ENCODE measurements at regions not wholly inside any gene's neighbourhood (a gene's known extent, or its start where the extent isn't known, plus 50 kb on each side); places are given as distances from the start of the nearest gene placed in this dataset.

DNA sequence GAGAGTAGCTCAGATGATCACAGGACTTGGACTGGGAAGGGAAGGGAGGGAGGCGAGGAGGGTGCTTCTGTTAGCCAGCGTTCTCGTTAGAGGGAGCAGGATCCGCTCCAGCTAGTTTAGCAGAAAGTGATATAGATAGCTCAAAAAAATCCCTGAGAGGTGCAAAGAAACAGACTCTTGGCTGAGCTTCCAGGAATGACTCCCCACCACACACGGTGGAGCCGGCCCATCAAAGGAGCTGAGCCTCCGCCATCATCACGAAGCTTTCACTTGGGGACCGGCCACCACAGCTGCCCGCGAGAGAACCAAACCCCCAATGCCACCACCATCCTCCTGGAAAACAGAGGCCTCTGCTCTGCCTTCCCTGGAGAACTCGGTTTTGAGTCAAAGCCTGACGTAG is 124.6 kb upstream of the BCL2L14 start:
- no peak for DNase-seq
- Mint-ChIP-seq H3K36me3 (ENCODE audit: insufficient read depth) (peaks cover 3% of the 10 kb centered on the region), H3K9me3 (no peaks in the 10 kb centered on the region), H3K27ac (no peak overlapping the region), H3K4me1 (ENCODE audit: low read depth in 2 of 2) (peaks cover 1 to 3% of the 10 kb centered on the region in 2 donors), H3K4me3 (no peak overlapping the region), H3K27me3 (peaks cover 11 to 19% of the 10 kb centered on the region in 2 donors)
- no peak for ATAC-seq (replicated peaks)

DNA sequence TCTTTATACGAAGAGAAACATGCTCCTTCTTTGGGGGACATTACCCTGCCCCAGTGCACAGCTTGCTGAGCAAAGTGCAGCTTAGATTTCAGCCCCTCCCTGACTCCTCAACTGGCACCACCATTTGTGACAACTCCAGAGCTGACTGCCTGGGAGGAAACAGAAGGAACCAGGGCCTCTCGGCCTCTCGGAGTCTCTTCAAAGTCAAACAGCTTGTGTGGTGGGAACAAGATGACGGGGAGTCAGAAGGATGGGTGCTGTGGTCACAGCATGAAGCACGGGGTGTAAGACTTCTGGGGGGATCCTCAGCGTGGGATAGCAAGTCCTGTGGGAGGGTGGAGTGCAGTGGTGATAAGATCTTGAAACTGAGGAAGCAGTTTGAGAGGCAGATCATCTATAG is 123.5 kb upstream of the BCL2L14 start:
- no peaks in the 10 kb centered on the region for H3K9me3 Mint-ChIP-seq
- H3K4me1 Mint-ChIP-seq (ENCODE audit: low read depth in 2 of 2) = peaks cover 1 to 3% of the 10 kb centered on the region in 2 donors
- H3K36me3 Mint-ChIP-seq (ENCODE audit: insufficient read depth) = peaks cover 3% of the 10 kb centered on the region
- peaks cover 11 to 19% of the 10 kb centered on the region in 2 donors for H3K27me3 Mint-ChIP-seq
- ATAC-seq (replicated peaks) (no peak), DNase-seq (no peak)
- no peak overlapping the region for H3K4me3 Mint-ChIP-seq
- H3K27ac Mint-ChIP-seq = peak overlapping the region in 1 of 2 donors; percentile 15

DNA sequence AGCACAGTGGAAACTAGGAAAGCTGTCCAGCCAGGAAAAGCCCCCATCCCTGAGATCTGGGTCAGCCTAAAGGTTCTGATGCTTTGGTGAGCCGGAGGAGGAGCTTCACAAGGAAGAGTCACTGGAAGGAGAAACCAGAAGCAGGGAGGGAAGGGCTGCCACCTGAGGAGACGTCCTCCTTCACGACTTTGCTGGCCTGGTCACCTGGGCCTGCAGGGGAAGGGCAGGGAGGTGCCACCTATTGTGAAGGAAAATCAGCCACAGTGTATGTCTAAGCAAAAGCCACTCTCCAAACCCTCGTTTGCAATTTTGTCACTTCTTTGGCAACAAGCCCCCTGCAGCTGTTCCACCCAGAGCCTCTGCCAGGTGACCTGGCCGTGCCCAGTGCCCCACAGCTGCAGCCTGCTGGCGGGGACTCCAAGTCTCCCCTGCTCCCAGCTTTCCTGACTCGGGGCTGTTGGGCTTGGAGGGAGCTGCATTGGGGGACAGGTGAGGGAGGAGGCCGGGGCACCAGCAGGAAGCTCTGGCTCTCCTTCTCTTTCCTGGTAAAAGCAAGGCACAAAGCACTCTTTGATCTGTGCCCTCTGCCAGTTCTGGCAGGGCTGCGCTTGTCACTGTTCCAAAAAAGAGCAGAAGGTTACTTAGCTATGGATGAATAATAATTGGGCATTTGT is 120.9 kb upstream of the BCL2L14 start:
- ATAC-seq (replicated peaks) = no peak

DNA sequence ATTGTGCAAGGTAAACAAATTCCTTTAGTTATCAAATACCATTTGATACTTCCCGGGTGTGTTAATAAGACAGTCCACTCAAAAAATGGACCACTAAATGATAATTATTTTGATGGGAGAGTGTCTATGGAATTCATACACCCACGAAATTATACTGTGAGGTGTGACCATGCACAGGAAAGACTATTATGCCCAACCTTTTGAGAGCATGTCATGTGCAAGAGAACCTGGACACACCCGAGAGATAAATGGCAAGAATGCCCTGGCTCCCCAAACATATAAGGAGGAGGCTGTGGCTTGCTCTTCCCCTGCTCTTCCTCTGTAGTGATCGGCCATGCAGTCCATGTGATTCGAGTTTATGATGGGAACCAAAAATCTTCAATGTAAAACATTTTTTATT is 119.5 kb upstream of the BCL2L14 start:
- Mint-ChIP-seq H3K4me3 (no peak overlapping the region), H3K27ac (no peak overlapping the region), H3K36me3 (ENCODE audit: insufficient read depth) (no peaks in the 10 kb centered on the region), H3K4me1 (ENCODE audit: low read depth in 2 of 2) (peaks cover 0 to 8% of the 10 kb centered on the region in 2 donors), H3K27me3 (peaks cover under 1 to 20% of the 10 kb centered on the region in 2 donors), H3K9me3 (no peaks in the 10 kb centered on the region)
- DNase-seq = no peak
- ATAC-seq (replicated peaks) = no peak

More for the DNA sequence above, 120.9 kb upstream of the BCL2L14 start:
- Mint-ChIP-seq H3K27ac (peak overlapping the region in 1 of 2 donors; percentile 16), H3K36me3 (ENCODE audit: insufficient read depth) (peaks cover 3% of the 10 kb centered on the region), H3K4me1 (ENCODE audit: low read depth in 2 of 2) (peaks cover 0 to 9% of the 10 kb centered on the region in 2 donors), H3K9me3 (no peaks in the 10 kb centered on the region), H3K4me3 (no peak overlapping the region), H3K27me3 (peaks cover 11 to 12% of the 10 kb centered on the region in 2 donors)
- no peak for DNase-seq

DNA sequence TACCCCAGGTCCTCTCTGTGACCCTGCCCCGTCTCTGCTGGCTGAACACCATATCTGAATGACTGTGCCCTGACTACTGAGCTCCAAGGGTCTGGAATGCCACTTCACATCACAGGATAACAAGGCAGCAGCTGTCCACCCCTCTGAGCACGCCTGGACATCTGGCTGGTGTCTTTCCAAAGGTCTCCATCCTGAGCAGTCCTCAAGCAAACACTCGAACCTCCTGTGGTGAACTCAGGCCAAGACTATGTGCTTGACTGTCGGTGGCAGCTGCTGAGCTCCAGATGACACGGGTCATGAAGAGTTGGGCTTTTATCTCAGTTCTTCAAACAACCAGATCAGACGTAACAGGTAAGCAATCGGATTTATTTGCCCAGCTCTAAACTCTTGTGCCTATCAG is 117.2 kb upstream of the BCL2L14 start:
- Mint-ChIP-seq H3K27ac (no peak overlapping the region), H3K4me1 (ENCODE audit: low read depth in 2 of 2) (peaks cover 6 to 10% of the 10 kb centered on the region in 2 donors), H3K4me3 (no peak overlapping the region)

DNA sequence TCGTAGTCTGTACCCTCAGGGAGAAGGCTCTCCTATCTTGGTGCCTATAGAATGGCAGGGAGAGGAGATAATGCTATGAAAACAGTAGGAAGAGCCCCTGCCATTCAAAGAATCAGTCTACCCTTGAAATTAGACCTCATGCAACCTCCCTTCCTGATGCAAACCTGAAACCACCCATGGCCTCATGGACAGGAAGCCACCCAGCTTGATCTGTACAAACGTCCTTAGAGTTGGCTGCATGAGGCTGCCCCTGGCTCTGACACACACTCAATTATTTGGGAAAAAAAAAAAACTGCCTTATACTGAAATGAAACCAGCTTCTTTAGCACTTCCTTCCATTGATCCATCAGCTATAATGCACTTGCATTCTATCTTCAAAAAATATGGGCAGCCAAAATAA is 116.6 kb upstream of the BCL2L14 start:
- Mint-ChIP-seq H3K27ac (no peak overlapping the region), H3K9me3 (no peaks in the 10 kb centered on the region), H3K36me3 (ENCODE audit: insufficient read depth) (no peaks in the 10 kb centered on the region), H3K4me1 (ENCODE audit: low read depth in 2 of 2) (peaks cover 13 to 17% of the 10 kb centered on the region in 2 donors), H3K27me3 (peaks cover 0 to 18% of the 10 kb centered on the region in 2 donors), H3K4me3 (no peak overlapping the region)
- no peak for DNase-seq
- no peak for ATAC-seq (replicated peaks)

More for the DNA sequence above, 117.2 kb upstream of the BCL2L14 start:
- ATAC-seq (replicated peaks) (no peak), DNase-seq (no peak)
- no peaks in the 10 kb centered on the region for H3K36me3 Mint-ChIP-seq (ENCODE audit: insufficient read depth)
- H3K9me3 Mint-ChIP-seq = no peaks in the 10 kb centered on the region
- H3K27me3 Mint-ChIP-seq = peaks cover 0 to 21% of the 10 kb centered on the region in 2 donors

DNA sequence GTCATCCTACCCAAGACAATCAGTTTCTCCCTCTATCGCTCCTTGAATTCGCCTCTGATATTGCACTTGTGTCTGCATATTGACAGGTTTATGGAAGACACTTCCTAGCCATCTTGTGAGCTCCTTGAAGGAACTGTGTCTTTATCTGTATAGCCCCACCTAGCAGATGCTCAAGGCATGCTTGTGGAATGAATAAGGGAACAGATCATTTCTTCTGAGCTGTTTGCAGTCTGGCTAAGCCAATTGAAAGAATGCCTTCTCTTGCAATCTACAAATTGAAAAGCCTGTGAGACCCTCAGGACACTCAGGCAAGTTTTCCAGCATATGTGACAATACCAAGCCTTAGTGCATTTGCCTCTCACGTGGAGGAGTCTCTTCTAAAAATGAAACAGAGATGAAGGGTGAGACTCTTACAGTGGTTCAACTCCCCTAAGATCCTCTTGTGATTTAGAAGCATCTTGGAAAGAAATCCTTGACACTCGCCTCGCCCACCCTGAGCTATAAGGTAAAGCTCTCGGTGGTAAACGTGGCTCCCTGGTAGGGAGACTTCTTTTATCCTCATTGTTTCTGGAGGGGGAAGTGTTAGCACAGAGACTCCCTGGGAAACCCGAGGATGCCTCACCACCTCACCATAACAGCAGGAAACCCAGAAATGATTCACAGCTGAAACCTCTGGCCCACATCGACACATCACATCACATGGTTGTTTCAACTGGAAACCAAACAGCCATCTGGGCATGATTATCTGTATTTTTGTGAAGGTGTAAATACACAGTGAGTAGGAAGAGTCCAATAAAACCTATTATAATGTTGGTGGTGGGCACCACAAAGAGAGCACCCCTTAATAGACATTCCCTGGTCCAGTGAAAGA is 112.3 kb upstream of the BCL2L14 start:
- Mint-ChIP-seq H3K27me3 (peaks cover 0 to 14% of the 10 kb centered on the region in 2 donors), H3K4me3 (peak overlapping the region; percentile 9 to 32), H3K4me1 (ENCODE audit: low read depth in 2 of 2) (peaks cover 14 to 18% of the 10 kb centered on the region in 2 donors), H3K9me3 (no peaks in the 10 kb centered on the region), H3K36me3 (ENCODE audit: insufficient read depth) (peaks cover 3% of the 10 kb centered on the region), H3K27ac (peak overlapping the region in 1 of 2 donors; percentile 74)
- peak; percentile 77 for ATAC-seq (replicated peaks)
- no peak for DNase-seq

DNA sequence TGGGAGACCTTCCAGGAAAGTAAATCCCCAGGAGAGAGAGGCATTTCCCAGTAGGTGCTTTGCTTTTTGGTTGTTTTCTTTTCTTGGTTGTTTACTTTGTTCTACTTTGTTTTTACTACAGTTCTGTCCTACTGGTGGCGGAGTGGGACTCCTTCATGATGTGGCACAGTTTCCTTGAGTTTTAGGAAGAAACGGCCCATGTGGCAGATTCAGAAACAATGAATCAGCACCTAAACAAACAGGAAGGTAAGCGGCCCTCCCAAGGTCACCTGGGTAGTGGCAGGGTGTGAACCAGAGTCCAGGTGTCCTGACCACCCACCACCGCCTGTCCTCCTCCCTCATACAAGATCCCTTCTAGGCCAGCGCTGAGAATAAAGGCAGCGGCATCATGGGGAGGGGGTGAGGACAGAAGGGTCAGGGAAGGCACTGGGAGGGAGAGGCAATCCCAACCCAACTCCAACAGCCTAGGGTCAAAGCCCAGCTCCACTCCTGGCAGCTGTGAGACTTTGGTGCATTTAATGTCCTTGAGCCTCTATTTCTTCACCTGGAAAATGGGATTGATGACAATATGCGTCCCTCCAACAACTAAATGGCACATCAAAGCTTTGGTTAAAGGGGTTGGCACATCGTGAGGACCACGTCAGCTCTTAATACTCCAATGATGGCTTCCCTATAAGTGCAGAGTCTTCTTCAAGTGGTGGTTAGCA is 111.5 kb upstream of the BCL2L14 start:
- Mint-ChIP-seq H3K27me3 (peaks cover 0 to 14% of the 10 kb centered on the region in 2 donors), H3K27ac (peak overlapping the region in 1 of 2 donors; percentile 74), H3K4me1 (ENCODE audit: low read depth in 2 of 2) (peaks cover 13 to 14% of the 10 kb centered on the region in 2 donors), H3K36me3 (ENCODE audit: insufficient read depth) (peaks cover 3% of the 10 kb centered on the region), H3K9me3 (no peaks in the 10 kb centered on the region), H3K4me3 (no peak overlapping the region)
- ATAC-seq (replicated peaks) = no peak
- no peak for DNase-seq

DNA sequence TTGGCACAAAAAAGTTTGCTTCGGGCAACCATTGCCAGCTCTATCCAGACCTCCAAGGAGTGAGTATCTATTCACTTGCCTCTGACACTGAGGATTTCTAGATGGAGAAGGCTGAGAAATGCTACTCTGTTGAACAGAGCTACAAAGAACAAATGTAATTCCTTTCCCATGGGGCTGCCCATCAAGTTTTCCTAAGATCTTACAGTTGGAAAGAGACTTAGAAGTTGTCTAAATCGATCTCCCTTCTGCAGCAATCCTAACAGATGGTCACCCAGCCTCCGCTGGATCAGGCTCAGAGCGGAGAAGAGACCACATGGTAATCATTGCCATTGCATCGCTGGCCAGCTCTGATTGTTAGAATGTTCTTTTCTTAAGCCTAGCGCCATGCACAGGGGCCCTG is 110.1 kb upstream of the BCL2L14 start:
- DNase-seq (no peak), ATAC-seq (replicated peaks) (no peak)
- Mint-ChIP-seq H3K27ac (no peak overlapping the region), H3K4me1 (ENCODE audit: low read depth in 2 of 2) (peaks cover 10 to 14% of the 10 kb centered on the region in 2 donors), H3K4me3 (no peak overlapping the region), H3K36me3 (ENCODE audit: insufficient read depth) (peaks cover 3% of the 10 kb centered on the region), H3K9me3 (no peaks in the 10 kb centered on the region), H3K27me3 (peaks cover 0 to 12% of the 10 kb centered on the region in 2 donors)

DNA sequence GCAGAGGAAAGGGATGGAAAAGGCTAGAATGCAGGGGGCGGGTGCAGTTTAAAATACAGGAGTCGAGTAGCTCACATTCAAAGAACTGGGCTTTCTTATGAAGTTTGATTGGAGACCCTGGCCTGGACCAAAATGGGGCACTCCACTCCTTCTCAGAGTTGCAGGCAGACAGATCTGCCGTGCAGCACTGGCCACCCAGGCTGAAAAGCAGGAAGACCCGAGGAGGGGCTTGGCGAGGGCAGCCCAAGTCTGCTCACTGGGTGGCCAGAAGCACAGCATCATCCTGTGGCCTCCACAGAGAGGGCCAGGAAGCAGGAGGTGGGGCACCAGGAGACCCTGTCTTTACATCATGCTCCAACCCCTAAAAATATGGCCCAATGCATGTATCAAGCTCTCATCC is 109.1 kb upstream of the BCL2L14 start:
- peaks cover 3% of the 10 kb centered on the region for H3K36me3 Mint-ChIP-seq (ENCODE audit: insufficient read depth)
- H3K4me1 Mint-ChIP-seq (ENCODE audit: low read depth in 2 of 2) = peaks cover 10 to 14% of the 10 kb centered on the region in 2 donors
- no peak overlapping the region for H3K27ac Mint-ChIP-seq
- no peak overlapping the region for H3K4me3 Mint-ChIP-seq
- no peaks in the 10 kb centered on the region for H3K9me3 Mint-ChIP-seq
- peaks cover 1 to 2% of the 10 kb centered on the region in 2 donors for H3K27me3 Mint-ChIP-seq
- ATAC-seq (replicated peaks) (no peak), DNase-seq (no peak)

DNA sequence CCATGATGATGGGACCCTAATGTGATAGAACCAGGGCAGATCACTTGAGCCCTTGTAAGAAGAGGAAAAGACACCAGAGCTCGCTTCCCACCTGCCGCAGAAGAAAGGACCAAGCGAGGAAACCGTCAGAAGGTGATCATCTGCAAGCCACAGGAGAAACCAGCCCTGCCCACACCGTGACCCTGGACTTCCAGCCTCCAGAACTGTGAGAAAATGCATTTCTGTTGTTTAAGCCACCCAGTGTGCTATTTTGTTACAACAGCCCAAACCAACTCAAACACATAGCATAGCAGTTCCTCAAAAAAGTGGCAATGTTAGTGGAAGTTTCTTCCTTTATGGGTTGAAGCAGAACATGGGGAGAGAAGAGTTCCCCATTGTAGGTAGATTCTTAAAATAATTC is 107.9 kb upstream of the BCL2L14 start:
- no peak overlapping the region for H3K4me3 Mint-ChIP-seq
- peaks cover 3% of the 10 kb centered on the region for H3K36me3 Mint-ChIP-seq (ENCODE audit: insufficient read depth)
- H3K9me3 Mint-ChIP-seq = no peaks in the 10 kb centered on the region
- no peak for ATAC-seq (replicated peaks)
- peaks cover 14 to 15% of the 10 kb centered on the region in 2 donors for H3K4me1 Mint-ChIP-seq (ENCODE audit: low read depth in 2 of 2)
- peaks cover 0 to 7% of the 10 kb centered on the region in 2 donors for H3K27me3 Mint-ChIP-seq
- H3K27ac Mint-ChIP-seq = no peak overlapping the region
- no peak for DNase-seq

DNA sequence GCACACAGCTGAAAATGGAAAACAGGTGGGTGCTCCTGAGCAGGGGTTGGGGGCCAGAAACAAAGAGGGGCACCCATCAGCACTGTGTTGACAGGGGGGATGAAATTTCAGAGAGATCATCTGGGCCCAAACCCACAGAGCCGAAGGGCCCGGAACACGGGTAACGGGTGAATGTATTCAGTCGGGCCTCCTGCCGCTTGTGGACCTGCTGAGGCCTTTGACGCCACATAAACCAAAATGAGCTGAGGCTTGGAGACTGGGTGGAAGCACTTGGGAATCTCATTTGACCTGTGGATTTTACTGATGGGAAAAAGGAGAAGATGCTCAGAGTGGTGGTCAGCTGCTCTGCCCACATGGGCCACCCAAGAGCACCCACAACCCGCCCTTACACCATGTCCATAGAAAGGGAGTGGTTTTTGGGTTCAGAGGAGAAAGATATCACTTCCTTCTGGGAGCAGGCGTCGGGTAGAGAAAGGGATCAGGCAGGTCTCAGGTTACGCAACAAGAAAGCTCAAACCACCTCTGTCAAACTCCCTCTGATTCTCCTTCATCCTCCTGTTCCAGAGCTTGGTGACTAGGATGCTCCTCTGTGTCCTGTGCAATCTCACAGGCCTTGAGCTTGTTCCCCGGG is 106.8 kb upstream of the BCL2L14 start:
- Mint-ChIP-seq H3K27me3 (peaks cover 0 to 7% of the 10 kb centered on the region in 2 donors), H3K36me3 (ENCODE audit: insufficient read depth) (peaks cover 3% of the 10 kb centered on the region), H3K27ac (peak overlapping the region; percentile 20 to 52), H3K4me3 (no peak overlapping the region), H3K4me1 (ENCODE audit: low read depth in 2 of 2) (peaks cover 3 to 9% of the 10 kb centered on the region in 2 donors), H3K9me3 (no peaks in the 10 kb centered on the region)
- no peak for DNase-seq
- no peak for ATAC-seq (replicated peaks)

All from effector memory CD8-positive, alpha-beta T cell (primary cell).